ENCODE measurements at regions not wholly inside any gene's neighbourhood (a gene's known extent, or its start where the extent isn't known, plus 50 kb on each side); places are given as distances from the start of the nearest gene placed in this dataset.

- TF ChIP-seq CTCF (IDR thresholded peaks at IDR 0.05) = peak in 1 of 3 donors; percentile 13
- TF ChIP-seq EP300 (IDR thresholded peaks at IDR 0.05) = no peak
- no peak for TF ChIP-seq POLR2A (IDR thresholded peaks at IDR 0.05)
Measured at GRCh38 chr21:28516991-28517592, 475.6 kb downstream of the LTN1 start.
